ENCODE measurements at regions not wholly inside any gene's neighbourhood (a gene's known extent, or its start where the extent isn't known, plus 50 kb on each side); places are given as distances from the start of the nearest gene placed in this dataset.

DNA sequence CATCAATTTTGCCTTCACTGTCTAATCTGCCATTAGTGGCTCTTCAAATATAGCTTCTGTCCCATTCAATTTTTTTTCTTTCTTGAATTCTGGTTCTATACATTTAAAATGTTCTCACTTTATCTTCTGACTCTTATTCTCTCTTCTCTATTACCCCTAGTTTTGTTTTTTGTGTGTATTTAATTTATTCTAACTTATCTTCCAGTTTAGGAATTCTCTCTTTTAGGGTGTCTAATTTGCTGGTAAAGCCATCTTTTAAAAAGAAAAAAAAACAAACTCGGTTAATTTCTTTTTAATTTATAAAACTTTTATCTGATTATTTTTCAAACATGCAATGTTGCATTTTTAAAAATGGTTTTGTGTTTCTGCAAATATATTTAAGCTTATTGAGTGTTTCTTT, 80.3 kb upstream of the OXGR1 start:
- no peak for TF ChIP-seq CTCF (IDR thresholded peaks at IDR 0.05)

DNA sequence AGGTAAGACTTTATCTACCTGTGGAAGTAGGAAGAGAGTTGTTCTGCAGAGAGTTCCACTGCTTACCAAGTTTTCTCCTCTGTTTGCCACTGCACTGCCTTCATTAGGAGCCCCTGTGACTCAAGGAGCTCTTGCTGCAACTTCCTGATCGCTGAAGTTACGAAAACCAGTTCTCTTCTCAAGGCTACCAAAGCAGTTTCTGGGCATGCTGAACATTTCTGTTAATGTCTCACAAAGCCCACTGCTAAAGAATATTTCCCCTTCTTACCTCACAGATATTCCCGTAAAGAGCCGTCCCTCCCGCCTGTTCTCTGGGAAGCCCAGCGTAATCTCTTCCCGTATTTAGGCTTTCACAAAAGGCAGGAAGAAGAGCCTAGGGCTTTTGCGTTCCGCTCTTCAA, 82.6 kb upstream of the OXGR1 start:
- no peak for TF ChIP-seq CTCF (IDR thresholded peaks at IDR 0.05)

DNA sequence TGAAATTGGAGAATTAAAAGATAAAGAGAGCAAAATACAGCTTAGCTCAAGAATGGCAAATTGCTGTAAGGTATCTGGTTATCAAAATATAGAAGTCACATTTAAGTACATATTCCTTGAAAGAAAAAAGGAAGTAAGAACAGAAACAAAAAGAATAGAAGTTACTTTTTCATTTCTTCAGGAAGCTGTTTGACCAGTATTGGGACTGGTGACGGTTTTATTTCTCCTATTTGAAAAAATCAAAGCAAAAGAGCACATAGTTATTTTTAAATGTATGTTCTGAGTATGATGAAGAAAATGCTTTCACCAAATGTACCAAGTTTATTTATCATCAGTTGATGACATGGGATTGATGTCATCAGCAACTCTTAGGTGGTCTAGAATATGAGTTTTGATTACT, 83.1 kb upstream of the OXGR1 start:
- TF ChIP-seq CTCF (IDR thresholded peaks at IDR 0.05), result no peak

DNA sequence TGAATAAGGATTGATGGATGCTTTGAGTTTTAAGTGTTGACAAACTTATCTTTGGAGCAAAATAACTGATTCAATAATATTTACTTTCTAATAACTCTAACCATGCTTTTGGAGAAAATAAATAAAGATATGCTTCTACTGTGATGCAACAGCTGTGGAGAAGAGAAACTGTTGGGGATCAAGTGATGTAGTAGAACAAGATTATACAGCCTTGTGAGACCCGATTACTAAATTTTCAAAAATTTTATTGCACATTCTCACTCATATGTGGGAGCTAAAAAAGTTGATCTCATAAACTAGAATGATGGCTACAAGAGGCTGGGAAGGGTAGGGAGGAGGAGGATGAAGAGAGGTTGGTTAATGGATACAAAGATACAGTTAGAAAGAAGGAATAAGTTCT, 85.5 kb upstream of the OXGR1 start:
- TF ChIP-seq CTCF (IDR thresholded peaks at IDR 0.05), result no peak

DNA sequence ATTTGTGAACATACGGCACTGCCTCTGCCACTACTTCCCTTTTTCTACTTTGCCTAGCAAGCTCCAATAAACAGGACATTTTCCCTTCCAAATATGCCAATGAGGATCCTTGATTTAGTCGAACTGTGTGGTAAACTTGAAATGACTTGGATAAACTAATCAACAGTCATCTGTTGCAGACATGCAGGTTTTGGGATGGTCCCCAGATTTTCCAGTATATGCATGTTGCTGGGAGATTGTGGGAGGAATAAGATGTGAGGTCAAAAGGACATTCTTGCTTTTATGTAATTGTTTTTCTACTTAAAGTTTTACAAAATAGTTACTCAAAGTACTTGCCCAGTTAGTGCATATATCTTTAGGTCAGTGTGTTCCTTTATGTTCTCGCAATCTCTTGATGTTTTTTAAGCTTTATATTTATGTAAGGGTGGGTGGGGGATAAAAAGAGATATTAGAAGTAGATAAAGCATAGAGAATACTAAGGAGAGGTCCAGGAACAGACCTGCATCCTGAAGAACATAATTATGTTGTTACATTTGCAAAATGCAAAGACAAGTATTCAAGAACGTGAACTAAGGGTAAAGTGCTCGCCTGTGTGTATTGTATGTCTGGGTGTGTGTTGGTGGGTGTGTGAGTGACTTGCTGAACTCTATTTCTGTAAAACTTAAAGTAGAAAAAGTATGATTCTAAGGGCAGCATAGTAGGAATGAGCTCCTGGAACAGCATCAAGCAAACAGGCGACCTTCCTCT, 88.4 kb upstream of the OXGR1 start:
- no peak for TF ChIP-seq CTCF (IDR thresholded peaks at IDR 0.05)

- TF ChIP-seq CTCF (IDR thresholded peaks at IDR 0.05), result no peak
These were observed 96.9 kb upstream of the OXGR1 start for GRCh38 chr13:97091196-97091595.

GRCh38 chr13:97100821-97101220, 106.5 kb upstream of the OXGR1 start:
- no peak for TF ChIP-seq CTCF (IDR thresholded peaks at IDR 0.05)
